K562 (cell line): ENCODE measurements at regions not wholly inside any gene's neighbourhood (a gene's known extent, or its start where the extent isn't known, plus 50 kb on each side); places are given as distances from the start of the nearest gene placed in this dataset.

Experiments used
- HNRNPK ChIP-seq: fragments of 200-400 bp; formaldehyde crosslinking; IDR thresholded peaks from one replicate; pipeline ENCODE4 v1.6.1; 2018; ENCODE audit warnings: mild to moderate bottlenecking, low read depth, low read length; ENCODE audit not compliant: poor library complexity, severe bottlenecking
- JUND ChIP-seq, 2 experiments: IDR thresholded peaks; 2 replicates in 1 of 2; 3 replicates in 1 of 2; pipeline ENCODE4 v1.6.1; 2011; ENCODE audit warnings: borderline replicate concordance in 2 of 2, low read depth in 2 of 2, low read length in 2 of 2, improper control_type of control experiment in 1 of 2, missing biosample characterization in 1 of 2, missing genetic modification characterization in 1 of 2, missing genetic modification reagents in 1 of 2
- MYC ChIP-seq, 2 experiments: fragments of 250-450 bp in 1 of 2; sonication (Bioruptor Pico) in 1 of 2; IDR thresholded peaks; 2 replicates each; pipeline versions ENCODE4 v1.5.1 to v1.6.1; 2012 to 2021; ENCODE audit warnings: low read depth in 2 of 2, borderline replicate concordance in 1 of 2, improper control_type of control experiment in 1 of 2, low read length in 1 of 2, mild to moderate bottlenecking in 1 of 2, moderate library complexity in 1 of 2
- SAFB ChIP-seq: fragments of 200-400 bp; formaldehyde crosslinking; IDR thresholded peaks from 2 replicates; pipeline ENCODE4 v1.6.1; 2017; ENCODE audit warnings: low read depth, low read length, borderline replicate concordance
- STAT5B ChIP-seq: fragments of 250-450 bp; sonication (Bioruptor Pico); IDR thresholded peaks from 2 replicates; pipeline ENCODE4 v1.8.0; 2021; ENCODE audit warnings: mild to moderate bottlenecking, inconsistent platforms
- THRAP3 ChIP-seq: fragments of 450-650 bp; IDR thresholded peaks from 2 replicates; pipeline ENCODE4 v1.6.1; 2016; ENCODE audit warnings: mild to moderate bottlenecking, inconsistent platforms, borderline replicate concordance
- ZNF3 ChIP-seq: fragments of 250-450 bp; sonication (Bioruptor Pico); IDR thresholded peaks from 2 replicates; pipeline ENCODE4 v1.5.0; 2021; ENCODE audit warnings: mild to moderate bottlenecking, moderate library complexity
- ZNF551 ChIP-seq: fragments of 250-450 bp; sonication (Bioruptor Pico); IDR thresholded peaks from 2 replicates; pipeline ENCODE4 v1.5.0; 2021; ENCODE audit warnings: mild to moderate bottlenecking, moderate library complexity
- ZNF79 ChIP-seq: fragments of 250-450 bp; sonication (Bioruptor Pico); IDR thresholded peaks from 2 replicates; pipeline ENCODE4 v1.4.0; 2020; ENCODE audit warnings: low read depth, mild to moderate bottlenecking, moderate library complexity
- TF ChIP-seq, protein P1 (sequence below): fragments of 250-450 bp; sonication (Bioruptor Pico); IDR thresholded peaks from 2 replicates; pipeline ENCODE4 v1.4.0; 2020
- TF ChIP-seq, protein P2 (sequence below): fragments of 250-450 bp; sonication (Bioruptor Pico); IDR thresholded peaks from 2 replicates; pipeline ENCODE4 v1.4.0; 2020; ENCODE audit warnings: mild to moderate bottlenecking, moderate library complexity
- TF ChIP-seq, protein P3 (sequence below): fragments of 250-450 bp; sonication (Bioruptor Pico); IDR thresholded peaks from 2 replicates; pipeline ENCODE4 v1.4.0; 2020; ENCODE audit warnings: borderline replicate concordance
- TF ChIP-seq, protein P4 (sequence below): sonication (generic); formaldehyde crosslinking; IDR thresholded peaks from 2 replicates; pipeline ENCODE4 v1.4.0; 2020; ENCODE audit warnings: mild to moderate bottlenecking, missing genetic modification reagents

DNA sequence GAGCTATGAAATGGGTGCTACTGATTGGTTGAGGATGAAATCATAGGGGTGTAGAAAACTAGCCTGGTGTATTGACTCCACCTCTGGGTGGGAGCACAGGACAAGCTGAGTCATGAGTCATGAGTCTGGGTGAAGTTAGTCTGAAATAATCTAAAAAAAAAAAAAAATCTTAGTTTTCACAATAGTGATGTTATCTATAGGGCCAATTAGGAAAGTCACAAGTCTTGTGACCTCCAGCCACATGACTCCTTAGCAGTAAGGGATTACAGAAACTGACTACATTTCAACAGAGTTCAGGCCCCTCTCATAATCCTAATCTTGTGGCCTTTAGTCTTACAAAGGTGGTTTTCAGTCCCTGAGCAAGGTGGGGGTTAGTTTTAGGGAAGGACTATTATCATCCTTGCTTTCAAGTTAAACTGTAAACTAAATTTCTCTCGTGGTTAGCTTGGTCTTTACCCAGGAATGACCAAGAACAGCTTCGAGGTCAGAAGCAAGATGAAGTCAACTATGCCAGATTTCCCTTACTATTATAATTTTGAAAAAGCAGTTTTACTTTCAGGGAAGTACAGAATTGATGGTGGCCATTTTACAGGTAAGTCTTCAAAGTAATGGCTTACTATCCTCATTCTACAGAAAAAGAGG lies 338.0 kb upstream of the GYPC start (continued):
- TF ChIP-seq, protein P1, sequence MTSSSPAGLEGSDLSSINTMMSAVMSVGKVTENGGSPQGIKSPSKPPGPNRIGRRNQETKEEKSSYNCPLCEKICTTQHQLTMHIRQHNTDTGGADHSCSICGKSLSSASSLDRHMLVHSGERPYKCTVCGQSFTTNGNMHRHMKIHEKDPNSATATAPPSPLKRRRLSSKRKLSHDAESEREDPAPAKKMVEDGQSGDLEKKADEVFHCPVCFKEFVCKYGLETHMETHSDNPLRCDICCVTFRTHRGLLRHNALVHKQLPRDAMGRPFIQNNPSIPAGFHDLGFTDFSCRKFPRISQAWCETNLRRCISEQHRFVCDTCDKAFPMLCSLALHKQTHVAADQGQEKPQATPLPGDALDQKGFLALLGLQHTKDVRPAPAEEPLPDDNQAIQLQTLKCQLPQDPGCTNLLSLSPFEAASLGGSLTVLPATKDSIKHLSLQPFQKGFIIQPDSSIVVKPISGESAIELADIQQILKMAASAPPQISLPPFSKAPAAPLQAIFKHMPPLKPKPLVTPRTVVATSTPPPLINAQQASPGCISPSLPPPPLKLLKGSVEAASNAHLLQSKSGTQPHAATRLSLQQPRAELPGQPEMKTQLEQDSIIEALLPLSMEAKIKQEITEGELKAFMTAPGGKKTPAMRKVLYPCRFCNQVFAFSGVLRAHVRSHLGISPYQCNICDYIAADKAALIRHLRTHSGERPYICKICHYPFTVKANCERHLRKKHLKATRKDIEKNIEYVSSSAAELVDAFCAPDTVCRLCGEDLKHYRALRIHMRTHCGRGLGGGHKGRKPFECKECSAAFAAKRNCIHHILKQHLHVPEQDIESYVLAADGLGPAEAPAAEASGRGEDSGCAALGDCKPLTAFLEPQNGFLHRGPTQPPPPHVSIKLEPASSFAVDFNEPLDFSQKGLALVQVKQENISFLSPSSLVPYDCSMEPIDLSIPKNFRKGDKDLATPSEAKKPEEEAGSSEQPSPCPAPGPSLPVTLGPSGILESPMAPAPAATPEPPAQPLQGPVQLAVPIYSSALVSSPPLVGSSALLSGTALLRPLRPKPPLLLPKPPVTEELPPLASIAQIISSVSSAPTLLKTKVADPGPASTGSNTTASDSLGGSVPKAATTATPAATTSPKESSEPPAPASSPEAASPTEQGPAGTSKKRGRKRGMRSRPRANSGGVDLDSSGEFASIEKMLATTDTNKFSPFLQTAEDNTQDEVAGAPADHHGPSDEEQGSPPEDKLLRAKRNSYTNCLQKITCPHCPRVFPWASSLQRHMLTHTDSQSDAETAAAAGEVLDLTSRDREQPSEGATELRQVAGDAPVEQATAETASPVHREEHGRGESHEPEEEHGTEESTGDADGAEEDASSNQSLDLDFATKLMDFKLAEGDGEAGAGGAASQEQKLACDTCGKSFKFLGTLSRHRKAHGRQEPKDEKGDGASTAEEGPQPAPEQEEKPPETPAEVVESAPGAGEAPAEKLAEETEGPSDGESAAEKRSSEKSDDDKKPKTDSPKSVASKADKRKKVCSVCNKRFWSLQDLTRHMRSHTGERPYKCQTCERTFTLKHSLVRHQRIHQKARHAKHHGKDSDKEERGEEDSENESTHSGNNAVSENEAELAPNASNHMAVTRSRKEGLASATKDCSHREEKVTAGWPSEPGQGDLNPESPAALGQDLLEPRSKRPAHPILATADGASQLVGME (CRISPR knock-in tag) = no peak
- TF ChIP-seq THRAP3 (no peak), ZNF79 (no peak), SAFB (no peak), ZNF551 (CRISPR knock-in tag) (no peak), JUND (IDR thresholded peaks at IDR 0.05; ENCODE audit: borderline replicate concordance, low read depth, low read length) (peak; percentile 54; the same call in 1 of the 2 replicates), JUND (tag; IDR thresholded peaks at IDR 0.05; ENCODE audit: borderline replicate concordance, low read depth, low read length) (no peak), ZNF3 (CRISPR knock-in tag) (no peak), STAT5B (CRISPR knock-in tag) (no peak), HNRNPK (no peak), MYC (IDR thresholded peaks at IDR 0.05; ENCODE audit: low read depth, low read length) (no peak), MYC (CRISPR knock-in tag; IDR thresholded peaks at IDR 0.05; ENCODE audit: borderline replicate concordance, low read depth) (no peak)
- TF ChIP-seq, protein P2, sequence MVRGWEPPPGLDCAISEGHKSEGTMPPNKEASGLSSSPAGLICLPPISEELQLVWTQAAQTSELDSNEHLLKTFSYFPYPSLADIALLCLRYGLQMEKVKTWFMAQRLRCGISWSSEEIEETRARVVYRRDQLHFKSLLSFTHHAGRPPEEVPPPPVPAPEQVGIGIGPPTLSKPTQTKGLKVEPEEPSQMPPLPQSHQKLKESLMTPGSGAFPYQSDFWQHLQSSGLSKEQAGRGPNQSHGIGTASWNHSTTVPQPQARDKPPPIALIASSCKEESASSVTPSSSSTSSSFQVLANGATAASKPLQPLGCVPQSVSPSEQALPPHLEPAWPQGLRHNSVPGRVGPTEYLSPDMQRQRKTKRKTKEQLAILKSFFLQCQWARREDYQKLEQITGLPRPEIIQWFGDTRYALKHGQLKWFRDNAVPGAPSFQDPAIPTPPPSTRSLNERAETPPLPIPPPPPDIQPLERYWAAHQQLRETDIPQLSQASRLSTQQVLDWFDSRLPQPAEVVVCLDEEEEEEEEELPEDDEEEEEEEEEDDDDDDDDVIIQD (CRISPR knock-in tag) = no peak
- TF ChIP-seq, protein P3, sequence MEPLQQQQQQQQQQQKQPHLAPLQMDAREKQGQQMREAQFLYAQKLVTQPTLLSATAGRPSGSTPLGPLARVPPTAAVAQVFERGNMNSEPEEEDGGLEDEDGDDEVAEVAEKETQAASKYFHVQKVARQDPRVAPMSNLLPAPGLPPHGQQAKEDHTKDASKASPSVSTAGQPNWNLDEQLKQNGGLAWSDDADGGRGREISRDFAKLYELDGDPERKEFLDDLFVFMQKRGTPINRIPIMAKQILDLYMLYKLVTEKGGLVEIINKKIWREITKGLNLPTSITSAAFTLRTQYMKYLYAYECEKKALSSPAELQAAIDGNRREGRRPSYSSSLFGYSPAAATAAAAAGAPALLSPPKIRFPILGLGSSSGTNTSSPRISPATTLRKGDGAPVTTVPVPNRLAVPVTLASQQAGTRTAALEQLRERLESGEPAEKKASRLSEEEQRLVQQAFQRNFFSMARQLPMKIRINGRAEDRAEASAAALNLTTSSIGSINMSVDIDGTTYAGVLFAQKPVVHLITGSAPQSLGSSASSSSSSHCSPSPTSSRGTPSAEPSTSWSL (CRISPR knock-in tag) = no peak
- TF ChIP-seq, protein P4, sequence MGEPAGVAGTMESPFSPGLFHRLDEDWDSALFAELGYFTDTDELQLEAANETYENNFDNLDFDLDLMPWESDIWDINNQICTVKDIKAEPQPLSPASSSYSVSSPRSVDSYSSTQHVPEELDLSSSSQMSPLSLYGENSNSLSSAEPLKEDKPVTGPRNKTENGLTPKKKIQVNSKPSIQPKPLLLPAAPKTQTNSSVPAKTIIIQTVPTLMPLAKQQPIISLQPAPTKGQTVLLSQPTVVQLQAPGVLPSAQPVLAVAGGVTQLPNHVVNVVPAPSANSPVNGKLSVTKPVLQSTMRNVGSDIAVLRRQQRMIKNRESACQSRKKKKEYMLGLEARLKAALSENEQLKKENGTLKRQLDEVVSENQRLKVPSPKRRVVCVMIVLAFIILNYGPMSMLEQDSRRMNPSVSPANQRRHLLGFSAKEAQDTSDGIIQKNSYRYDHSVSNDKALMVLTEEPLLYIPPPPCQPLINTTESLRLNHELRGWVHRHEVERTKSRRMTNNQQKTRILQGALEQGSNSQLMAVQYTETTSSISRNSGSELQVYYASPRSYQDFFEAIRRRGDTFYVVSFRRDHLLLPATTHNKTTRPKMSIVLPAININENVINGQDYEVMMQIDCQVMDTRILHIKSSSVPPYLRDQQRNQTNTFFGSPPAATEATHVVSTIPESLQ (CRISPR knock-in tag) = no peak
